PC-9 (cell line): ENCODE measurements at regions not wholly inside any gene's neighbourhood (a gene's known extent, or its start where the extent isn't known, plus 50 kb on each side); places are given as distances from the start of the nearest gene placed in this dataset.

Experiments used
- BruUV-seq: library from RNA; stranded (reverse); fragments of 400-500 nt; replicated peaks from 2 replicates; lab custom pipeline; 2021; lab: Mats Ljungman, UMichigan
- CTCF ChIA-PET: fragments of 300-600 bp; sonication (Branson Sonifier 250); formaldehyde crosslinking; loops from one replicate; lab custom pipeline; 2022; ENCODE audit warnings: antibody characterized with exemption; lab: Charles Lee
- POLR2A ChIA-PET: fragments of 300-600 bp; sonication (Branson Sonifier 250); formaldehyde crosslinking; loops from one replicate; lab custom pipeline; 2022; ENCODE audit warnings: antibody characterized with exemption; ENCODE audit not compliant: unreplicated experiment; lab: Charles Lee
- DNase-seq, 2 experiments: peaks; one replicate each; pipeline versions ENCODE4 v3.0.0 to v3.0.0-alpha.2; 2015 to 2022; ENCODE audit warnings: mixed read lengths in 1 of 2
- H2AFZ ChIP-seq: fragments of 200-600 bp; sonication (generic); 2 replicates; pipeline ENCODE4 v1.8.1; 2017; ENCODE audit warnings: antibody characterized with exemption
- H3F3A ChIP-seq: fragments of 200-600 bp; sonication (generic); 2 replicates; pipeline ENCODE4 v1.8.1; 2017; ENCODE audit warnings: antibody characterized with exemption, mild to moderate bottlenecking, low read depth; ENCODE audit not compliant: insufficient read depth
- H3K27ac ChIP-seq: fragments of 200-600 bp; sonication (generic); 2 replicates; pipeline ENCODE4 v1.6.1; 2016; ENCODE audit warnings: mixed run types
- H3K27me3 ChIP-seq: fragments of 200-600 bp; sonication (generic); 2 replicates; pipeline ENCODE4 v1.6.1; 2016; ENCODE audit warnings: low read depth, mixed run types; ENCODE audit not compliant: insufficient read depth
- H3K36me3 ChIP-seq: fragments of 200-600 bp; sonication (generic); 2 replicates; pipeline ENCODE4 v1.6.1; 2016; ENCODE audit warnings: low read depth, mixed run types
- H3K4me1 ChIP-seq: fragments of 200-600 bp; sonication (generic); replicated peaks from 2 replicates; pipeline ENCODE4 v1.6.1; 2016; ENCODE audit warnings: mixed run types; ENCODE audit not compliant: insufficient read depth
- H3K4me2 ChIP-seq: fragments of 200-600 bp; sonication (generic); 2 replicates; pipeline ENCODE4 v1.6.1; 2017; ENCODE audit warnings: mixed run types
- H3K4me3 ChIP-seq: fragments of 200-600 bp; sonication (generic); 2 replicates; pipeline ENCODE4 v1.6.1; 2016; ENCODE audit warnings: mixed run types
- H3K79me2 ChIP-seq: fragments of 200-600 bp; sonication (generic); 2 replicates; pipeline ENCODE4 v1.6.1; 2017; ENCODE audit warnings: low read depth, mixed run types
- H3K9me2 ChIP-seq: fragments of 200-600 bp; sonication (generic); 2 replicates; pipeline ENCODE4 v1.8.1; 2017; ENCODE audit warnings: mild to moderate bottlenecking; ENCODE audit not compliant: insufficient read depth
- H3K9me3 ChIP-seq: fragments of 200-600 bp; sonication (generic); 2 replicates; pipeline ENCODE4 v1.8.1; 2016; ENCODE audit warnings: low read depth; ENCODE audit not compliant: insufficient read depth
- H4K20me1 ChIP-seq: fragments of 200-600 bp; sonication (generic); 2 replicates; pipeline ENCODE4 v1.8.1; 2017; ENCODE audit not compliant: insufficient read depth
- CTCF ChIP-seq: fragments of 200-600 bp; sonication (generic); conservative IDR thresholded peaks from 2 replicates; pipeline ENCODE4 v1.6.1; 2017; ENCODE audit warnings: mixed run types, antibody characterized with exemption, mild to moderate bottlenecking, moderate library complexity
- EZH2 ChIP-seq: fragments of 200-600 bp; sonication (generic); IDR thresholded peaks from 2 replicates; pipeline ENCODE4 v1.8.0; 2017; ENCODE audit warnings: antibody characterized with exemption, low read depth
- intact Hi-C: fragments of 100-400 bp; cut with micrococcal nuclease; formaldehyde crosslinking; loops from one replicate; pipeline ENCODE4 v1.10.0; 2022; ENCODE audit not compliant: unreplicated experiment

GRCh38 chr3:26114851-26115250, 325.0 kb downstream of the OXSM start:
- Histone ChIP-seq H3K36me3 (no peaks in the 10 kb centered on the region), H2AFZ (no peak overlapping the region), H3K9me3 (no peaks in the 10 kb centered on the region), H3K9me2 (no peaks in the 10 kb centered on the region), H3K27ac (no peak overlapping the region), H3K79me2 (no peaks in the 10 kb centered on the region), H4K20me1 (no peaks in the 10 kb centered on the region), H3K4me1 (no peaks in the 10 kb centered on the region), H3K4me2 (no peak overlapping the region), H3K4me3 (no peak overlapping the region), H3F3A (no peaks in the 10 kb centered on the region), H3K27me3 (no peaks in the 10 kb centered on the region)
- ChIA-PET POLR2A (no interaction called here), CTCF (no interaction called here)
- TF ChIP-seq CTCF (no peak), EZH2 (no peak)
- intact Hi-C loops, result no loop called here
- no TSS peak for BruUV-seq
- DNase-seq, result no peak

GRCh38 chr3:26118165-26118564, 328.3 kb downstream of the OXSM start:
- Histone ChIP-seq H2AFZ (no peak overlapping the region), H3K79me2 (no peaks in the 10 kb centered on the region), H3K9me3 (no peaks in the 10 kb centered on the region), H3K9me2 (no peaks in the 10 kb centered on the region), H3K4me3 (no peak overlapping the region), H3K4me2 (no peak overlapping the region), H3K36me3 (no peaks in the 10 kb centered on the region), H3K27ac (no peak overlapping the region), H3K4me1 (no peaks in the 10 kb centered on the region), H3F3A (no peaks in the 10 kb centered on the region), H3K27me3 (no peaks in the 10 kb centered on the region), H4K20me1 (no peaks in the 10 kb centered on the region)
- intact Hi-C loops, result no loop called here
- ChIA-PET POLR2A (no interaction called here), CTCF (no interaction called here)
- no peak for DNase-seq
- BruUV-seq, result no TSS peak
- TF ChIP-seq EZH2 (no peak), CTCF (0 out of 2 replicates have a peak, but pooled peaks have one; percentile 34)

GRCh38 chr3:26132942-26133341, 343.1 kb downstream of the OXSM start:
- no peaks in the 10 kb centered on the region for H3K4me1 ChIP-seq
- H3K4me3 ChIP-seq, result no peak overlapping the region

More at GRCh38 chr3:26132942-26133341, 343.1 kb downstream of the OXSM start:
- no peaks in the 10 kb centered on the region for H3K9me2 ChIP-seq
- H2AFZ ChIP-seq, result no peak overlapping the region
- DNase-seq, result no peak
- no peaks in the 10 kb centered on the region for H4K20me1 ChIP-seq
- no peaks in the 10 kb centered on the region for H3K9me3 ChIP-seq
- no peak overlapping the region for H3K4me2 ChIP-seq
- no peaks in the 10 kb centered on the region for H3F3A ChIP-seq
- H3K79me2 ChIP-seq, result no peaks in the 10 kb centered on the region
- H3K27me3 ChIP-seq, result no peaks in the 10 kb centered on the region
- H3K36me3 ChIP-seq, result no peaks in the 10 kb centered on the region
- intact Hi-C loops, result no loop called here
- no peak overlapping the region for H3K27ac ChIP-seq
- ChIA-PET POLR2A (no interaction called here), CTCF (no interaction called here)
- TF ChIP-seq CTCF (no peak), EZH2 (no peak)
- BruUV-seq, result no TSS peak
